SKM-1 (cell line): ENCODE measurements at regions not wholly inside any gene's neighbourhood (a gene's known extent, or its start where the extent isn't known, plus 50 kb on each side); places are given as distances from the start of the nearest gene placed in this dataset.
"Not testable (repeated sequence)": the region's sequence is repeated elsewhere in the genome, so short reads cannot be mapped to it uniquely, and the experiment has no call there.

Experiments used
- DNase-seq: peaks from one replicate; lab custom pipeline; 2025; ENCODE audit not compliant: unreplicated experiment; lab: John Stamatoyannopoulos, UW

DNA sequence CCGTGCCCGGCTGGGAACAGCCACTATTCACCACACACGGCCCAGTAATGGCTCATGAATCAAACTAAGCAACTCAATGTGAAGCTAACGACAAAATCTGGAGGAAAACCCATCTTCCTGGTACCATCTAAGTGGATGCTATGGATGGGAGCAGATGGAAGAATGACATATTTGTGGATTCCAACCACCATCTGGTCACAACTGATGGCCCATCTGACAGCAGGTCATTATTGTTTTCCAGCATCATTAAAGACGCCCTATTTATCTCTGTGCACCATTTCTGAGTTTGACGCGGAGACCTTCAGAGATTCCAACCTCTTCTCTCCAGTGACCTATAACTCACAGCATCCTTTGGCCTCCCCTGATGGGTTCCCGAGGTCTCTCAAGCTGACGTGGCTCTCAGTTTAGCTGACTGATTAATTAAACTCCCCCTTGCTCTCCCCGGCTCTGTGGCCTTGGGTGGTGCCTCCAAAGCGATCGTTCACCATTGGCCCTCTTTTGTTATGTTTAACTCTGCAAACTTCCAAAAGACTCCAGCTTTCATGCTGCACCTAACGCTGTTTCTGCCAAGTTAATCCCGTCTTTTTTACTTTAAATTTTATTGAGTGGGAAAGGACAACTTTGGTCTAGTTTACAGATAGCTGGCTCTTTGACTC, 1514.4 kb downstream of the BRD1 start:
- DNase-seq: no peak

DNA sequence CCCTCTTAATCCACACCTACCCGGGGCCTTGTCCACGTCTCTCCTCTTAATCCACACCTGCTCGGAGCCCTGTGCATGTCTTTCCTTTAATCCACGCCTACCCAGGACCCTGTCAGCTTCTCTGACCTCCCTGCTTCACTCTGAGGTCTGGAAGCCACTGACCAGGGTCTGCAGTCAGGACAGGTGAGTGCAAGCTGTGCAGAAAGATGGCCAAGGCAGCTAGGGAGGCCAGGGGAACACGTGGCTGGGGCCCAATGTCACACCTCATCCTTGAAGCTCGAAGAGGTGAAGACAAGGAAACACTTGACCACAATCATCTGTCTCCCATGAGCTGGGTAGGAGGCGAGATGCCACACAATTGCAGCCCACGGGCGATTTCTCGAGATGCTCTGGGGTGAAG, 1516.9 kb downstream of the BRD1 start:
- no peak for DNase-seq

- DNase-seq: no peak
These were observed 1517.4 kb downstream of the BRD1 start for GRCh38 chr22:48310289-48310688.

DNA sequence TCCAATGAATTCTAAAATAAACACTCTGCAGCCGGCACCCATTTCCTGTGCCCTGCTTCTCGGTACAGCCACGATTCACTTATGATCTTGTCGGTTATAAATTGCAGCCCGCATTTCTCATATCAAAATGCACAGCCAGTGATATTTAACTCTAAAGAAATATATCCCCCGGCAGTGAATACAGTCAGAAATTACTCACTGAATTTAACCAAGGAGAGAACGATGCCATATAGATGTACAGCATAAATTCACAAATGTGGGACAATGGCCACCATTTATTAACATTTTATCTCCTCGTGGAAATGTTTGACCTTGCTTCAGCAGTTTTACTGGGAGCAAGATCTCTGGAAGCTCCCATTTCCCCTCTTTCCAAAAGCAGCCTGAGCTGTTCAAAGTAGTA, 1517.8 kb downstream of the BRD1 start:
- no peak for DNase-seq

DNA sequence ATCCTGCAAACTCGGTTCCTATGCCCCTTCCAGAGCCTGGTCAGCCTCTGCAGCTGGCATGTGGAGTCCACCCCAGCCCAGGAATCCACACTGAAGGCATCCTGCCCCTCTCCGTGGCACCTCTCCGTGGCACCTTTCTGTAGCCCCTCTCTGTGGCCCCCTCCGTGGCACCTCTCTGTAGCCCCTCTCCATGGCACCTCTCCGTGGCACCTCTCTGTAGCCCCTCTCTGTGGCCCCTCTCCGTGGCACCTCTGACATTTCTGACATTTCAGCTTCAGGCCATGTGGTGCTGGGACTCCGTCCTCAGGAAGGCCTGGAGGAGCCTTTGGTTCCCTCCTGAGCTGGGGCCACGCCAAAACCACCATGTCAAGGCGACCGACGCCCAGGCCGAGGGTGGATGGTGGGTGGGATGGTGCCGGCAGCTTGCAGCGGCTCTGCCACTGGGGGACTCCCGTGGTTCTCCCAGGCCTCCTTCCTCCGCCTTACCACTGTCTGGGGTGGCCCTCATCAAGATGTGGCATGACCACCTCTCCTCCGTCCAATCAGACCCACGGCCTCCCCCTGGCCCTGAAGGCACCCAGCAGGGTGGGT, 1518.5 kb downstream of the BRD1 start:
- no peak for DNase-seq

- DNase-seq: no peak
These were observed 1519.7 kb downstream of the BRD1 start for GRCh38 chr22:48307931-48308330.

DNA sequence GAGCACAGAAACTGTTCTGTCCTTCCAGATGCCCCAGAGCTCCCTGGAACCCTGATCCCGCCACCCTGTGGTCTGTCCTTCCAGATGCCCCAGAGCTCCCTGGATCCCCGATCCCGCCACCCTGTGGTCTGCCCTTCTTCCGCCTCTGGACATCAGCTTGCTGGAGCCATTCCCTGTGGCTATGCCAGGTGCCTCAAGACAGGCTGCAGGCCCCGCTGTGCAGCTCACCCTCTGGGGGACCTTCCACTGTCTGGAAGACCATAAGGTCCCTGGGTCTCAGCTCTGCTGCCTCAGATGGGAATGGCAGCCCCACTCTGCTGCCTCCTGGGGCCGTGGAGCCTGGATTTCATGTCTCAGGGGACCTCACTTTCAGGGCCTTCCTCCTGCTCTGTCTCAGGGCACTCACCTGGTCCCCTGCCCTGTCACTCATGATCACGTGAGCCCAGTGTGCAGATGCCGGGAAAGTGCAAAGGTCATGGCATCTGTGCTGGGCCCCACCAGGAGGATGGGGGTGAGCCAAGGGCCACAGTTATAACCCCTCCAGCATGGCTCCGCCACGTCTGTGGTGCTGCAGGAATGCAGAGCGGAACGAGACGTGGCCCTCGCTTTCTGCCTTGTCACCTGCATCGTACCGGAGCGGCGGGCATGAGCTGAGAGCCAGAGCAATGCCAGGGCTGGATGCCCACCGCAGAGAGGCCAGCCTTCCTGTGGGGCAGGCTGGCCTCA, 1520.7 kb downstream of the BRD1 start:
- no peak for DNase-seq

DNA sequence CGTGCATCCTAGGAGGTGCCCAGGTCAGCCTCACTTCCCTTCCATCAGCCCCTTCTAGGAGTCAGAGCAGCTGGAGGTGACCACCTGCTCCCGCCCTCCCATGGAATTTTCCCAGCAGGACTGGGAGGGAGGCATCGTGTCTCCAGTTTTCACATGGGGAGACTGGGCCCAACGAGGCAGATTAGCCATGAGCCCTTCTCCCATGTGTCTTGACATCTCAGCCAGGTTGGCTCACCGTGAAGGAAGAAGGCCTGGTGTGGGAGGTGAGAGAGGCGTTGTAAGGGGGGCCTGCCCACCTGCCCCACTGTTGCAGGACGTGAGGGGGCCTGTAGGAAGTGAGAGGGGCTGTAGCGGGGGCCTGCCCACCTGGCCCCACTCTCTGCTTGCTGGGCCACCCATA, 1521.4 kb downstream of the BRD1 start:
- DNase-seq: no peak

DNA sequence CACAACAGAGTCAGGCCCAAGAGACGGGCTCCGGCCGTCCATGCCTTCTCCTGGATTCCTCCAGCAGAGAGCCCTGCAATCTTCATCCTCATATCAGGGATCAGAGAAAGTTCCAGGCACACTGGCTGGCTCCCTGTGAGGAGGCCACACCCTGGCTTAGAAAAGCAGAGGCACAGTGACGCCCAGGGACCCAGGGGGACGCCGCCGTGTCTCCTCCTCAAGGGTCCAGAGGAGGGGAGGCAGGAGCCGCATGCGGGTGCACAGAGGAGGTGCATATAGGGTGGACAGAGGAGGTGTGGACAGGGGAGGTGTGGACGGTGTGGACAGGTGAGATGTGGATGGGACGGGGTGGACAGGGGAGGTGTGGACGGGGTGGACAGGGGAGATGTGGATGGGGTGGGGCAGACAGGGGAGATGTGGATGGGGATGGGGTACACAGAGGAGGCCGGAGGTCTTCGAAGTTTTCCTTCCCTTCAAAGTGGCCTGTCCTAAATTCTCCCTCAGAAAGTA, 1521.9 kb downstream of the BRD1 start:
- DNase-seq: no peak

GRCh38 chr22:48303369-48303725, 1524.3 kb downstream of the BRD1 start:
- no peak for DNase-seq

DNA sequence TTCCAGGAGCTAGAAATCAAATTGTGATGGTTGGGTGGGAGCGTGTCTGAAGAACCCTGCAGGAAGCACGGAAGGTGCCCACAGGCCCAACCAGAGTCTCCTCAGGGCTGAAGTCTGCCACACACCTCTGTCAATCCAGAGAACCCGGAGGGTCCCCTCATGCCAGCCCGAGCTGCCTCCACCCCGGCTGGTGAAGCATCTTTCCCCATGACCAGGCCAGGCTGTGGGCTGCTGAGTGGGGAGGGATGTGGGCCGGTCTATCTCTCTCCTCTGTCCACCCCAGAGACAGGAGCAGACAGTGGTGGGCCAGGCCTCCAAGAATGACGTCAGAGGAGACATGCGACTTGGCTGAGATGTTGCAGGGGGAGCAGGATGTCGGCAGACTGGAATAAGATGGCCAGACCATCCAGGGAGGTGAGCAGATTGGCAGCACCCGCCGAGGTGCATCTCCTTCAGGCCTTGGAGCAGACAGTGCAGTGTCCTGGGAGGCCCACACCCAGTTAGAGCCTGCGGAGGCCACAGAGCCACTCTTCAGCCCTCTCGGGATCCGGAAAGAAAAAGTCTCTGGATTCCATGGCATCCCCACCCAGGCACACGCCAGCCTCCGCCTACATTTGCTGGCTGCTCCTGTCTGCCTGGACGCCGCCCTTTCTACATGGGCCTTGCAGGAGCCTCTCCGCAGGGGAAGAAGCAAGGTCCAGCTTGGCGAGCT, 1524.9 kb downstream of the BRD1 start:
- no peak for DNase-seq

GRCh38 chr22:48301908-48302307, 1525.8 kb downstream of the BRD1 start:
- DNase-seq: no peak

- DNase-seq: no peak
These were observed 1526.3 kb downstream of the BRD1 start for GRCh38 chr22:48301421-48301820.

- DNase-seq: no peak
These were observed 1526.8 kb downstream of the BRD1 start for GRCh38 chr22:48300877-48301276.

- DNase-seq: no peak
These were observed 1527.9 kb downstream of the BRD1 start for GRCh38 chr22:48299801-48300200.

DNA sequence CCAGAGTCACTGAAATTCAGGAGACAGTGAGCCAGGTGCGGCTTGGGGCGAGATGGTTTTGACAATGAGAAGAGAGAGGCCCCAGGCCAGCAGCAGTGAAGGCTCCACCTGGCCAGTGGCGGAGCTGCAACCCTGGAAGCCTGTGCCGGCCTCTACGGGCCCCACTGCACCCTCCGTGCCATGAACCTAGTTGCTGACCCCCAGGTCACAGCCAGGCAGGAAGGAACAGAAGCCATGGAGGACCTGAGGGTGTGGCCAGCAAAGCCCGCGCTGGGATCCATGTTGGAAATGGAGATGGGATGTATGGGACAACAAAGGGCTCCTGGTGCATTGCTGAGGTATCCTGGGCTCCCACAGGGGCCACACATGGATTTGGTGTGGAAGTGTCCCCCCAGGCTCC, 1528.5 kb downstream of the BRD1 start:
- DNase-seq: no peak

GRCh38 chr22:48297296-48297695, 1530.4 kb downstream of the BRD1 start:
- DNase-seq: no peak

- DNase-seq: not testable (repeated sequence)
These were observed 1527.5 kb downstream of the TBC1D22A start for GRCh38 chr22:48289954-48290353.

- no peak for DNase-seq
These were observed 1526.0 kb downstream of the TBC1D22A start for GRCh38 chr22:48288376-48288940.

DNA sequence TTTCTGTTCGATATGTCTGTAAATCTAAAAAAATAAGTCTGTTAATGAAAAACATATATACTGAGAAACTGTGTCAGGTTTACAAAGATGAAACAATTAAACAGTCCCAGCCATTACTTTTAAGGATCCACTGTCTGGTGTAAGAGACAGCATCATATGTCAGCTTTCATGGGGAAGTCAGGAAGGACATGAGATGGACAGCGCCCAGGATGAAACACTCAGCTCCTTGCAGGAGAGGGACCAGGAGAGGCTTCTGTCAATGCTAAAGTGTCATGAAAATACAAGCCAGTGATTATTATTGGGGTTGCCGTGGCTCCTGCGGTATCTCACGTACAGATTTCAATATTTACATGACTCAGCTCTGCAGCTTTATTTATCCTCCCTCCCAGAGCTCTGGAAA, 1524.6 kb downstream of the TBC1D22A start:
- DNase-seq: no peak

DNA sequence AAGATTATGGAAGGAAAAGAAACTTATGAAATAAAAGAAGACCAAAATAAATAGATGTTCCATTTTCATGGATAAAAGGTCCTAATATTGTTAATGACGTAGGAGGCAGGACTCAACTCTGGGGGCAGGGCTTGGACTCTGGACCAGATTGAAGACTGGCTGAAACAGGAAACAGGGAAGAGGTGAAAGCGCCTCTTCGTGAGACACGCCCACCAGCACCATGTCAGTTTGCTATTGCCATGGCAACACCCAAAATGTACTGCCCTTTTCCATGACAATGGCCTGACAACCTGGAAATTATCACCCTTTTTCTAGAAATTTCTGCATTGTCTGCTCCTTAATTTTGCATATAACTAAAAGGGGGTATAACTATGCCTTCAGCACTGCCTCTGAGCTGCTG, 1522.2 kb downstream of the TBC1D22A start:
- no peak for DNase-seq
